Activated T-cell treated with anti-CD3 and anti-CD28 coated beads, Interleukin-2, amount 50 U/mL, for 1 hour (primary cell): ENCODE measurements at regions not wholly inside any gene's neighbourhood (a gene's known extent, or its start where the extent isn't known, plus 50 kb on each side); places are given as distances from the start of the nearest gene placed in this dataset.

Experiments
- DNase-seq: peaks from one replicate; pipeline ENCODE4 v3.0.0-alpha.2; 2020

GRCh38 chr1:229828461-229828860, 202.4 kb downstream of the URB2 start:
- DNase-seq: no peak

DNA sequence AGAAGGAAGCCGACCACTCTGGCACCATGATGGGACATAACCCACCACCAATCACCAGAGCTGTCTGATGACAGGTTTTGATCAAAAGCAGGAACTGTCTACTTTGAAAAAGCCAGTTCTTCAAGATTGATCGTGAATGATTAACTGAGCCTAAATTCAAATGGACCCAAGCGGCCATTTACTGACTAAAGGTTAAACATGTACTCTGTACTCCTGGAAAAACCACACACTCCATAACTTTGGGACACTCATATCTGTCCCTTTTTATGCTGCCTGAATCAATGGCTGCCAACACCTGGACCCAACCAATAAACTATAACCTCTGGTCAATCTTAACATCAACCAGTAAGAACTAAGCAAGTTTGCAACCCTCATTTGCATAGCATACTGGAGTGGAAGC, 206.6 kb downstream of the URB2 start:
- no peak for DNase-seq

DNA sequence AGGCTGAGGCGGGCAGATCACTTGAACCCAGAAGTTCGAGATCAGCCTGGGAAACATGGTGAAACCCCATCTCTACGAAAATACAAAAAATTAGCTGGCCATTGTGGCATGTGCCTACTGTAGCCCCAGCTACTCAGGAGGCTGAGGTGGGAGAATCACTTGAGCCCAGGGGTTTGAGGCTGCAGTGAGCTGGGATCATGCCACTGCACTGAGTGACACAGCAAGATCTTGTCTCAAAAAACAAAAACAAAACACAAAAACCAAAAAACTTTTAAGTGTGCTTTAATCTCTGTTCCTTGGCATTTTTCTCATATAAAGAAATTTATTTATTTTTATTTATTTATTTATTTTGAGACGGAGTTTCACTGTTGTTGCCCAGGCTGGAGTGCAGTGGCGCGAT, 208.2 kb downstream of the URB2 start:
- DNase-seq: no peak

GRCh38 chr1:229835226-229835625, 209.2 kb downstream of the URB2 start:
- no peak for DNase-seq

DNA sequence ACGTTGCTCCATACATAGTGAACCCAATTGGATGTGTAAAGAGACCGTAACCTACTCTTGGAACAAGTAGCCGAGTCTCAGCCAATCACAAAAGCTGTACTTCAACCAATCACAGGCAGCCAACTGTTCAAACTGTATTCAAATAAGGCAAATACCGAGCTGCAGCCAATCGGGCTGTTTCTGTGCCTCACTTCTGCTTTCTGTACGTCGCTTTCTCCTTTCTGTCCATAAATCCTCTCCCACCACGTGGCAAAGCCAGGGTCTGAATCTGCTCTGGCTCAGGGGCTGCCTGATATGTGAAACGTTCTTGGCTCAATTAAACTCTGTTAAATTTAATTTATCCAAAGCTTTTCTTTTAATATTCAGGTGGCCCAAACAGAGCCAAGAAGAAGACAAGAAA, 210.3 kb downstream of the URB2 start:
- DNase-seq: no peak

- DNase-seq: no peak
Measured at GRCh38 chr1:229838204-229838603, 212.2 kb downstream of the URB2 start.

GRCh38 chr1:229839800-229840199, 213.8 kb downstream of the URB2 start:
- no peak for DNase-seq

DNA sequence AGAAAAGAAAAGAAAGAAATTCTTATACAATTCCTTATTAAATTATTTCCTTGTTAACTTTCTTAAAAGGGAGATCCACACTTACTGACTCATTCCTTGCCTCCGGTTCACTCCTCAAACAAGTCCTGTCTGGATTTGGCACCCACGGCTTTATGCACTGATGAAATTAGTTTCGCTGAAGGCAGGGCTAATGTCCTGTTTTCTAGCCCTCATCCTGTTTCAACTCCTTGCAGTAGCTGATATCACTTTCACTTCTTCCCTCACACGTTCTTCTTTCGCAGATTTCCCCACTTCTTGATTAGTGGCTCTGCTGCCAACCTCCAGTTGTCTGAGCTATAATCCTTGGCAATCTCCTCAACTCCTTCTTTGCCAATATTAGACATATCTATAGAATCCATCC, 215.2 kb downstream of the URB2 start:
- DNase-seq: no peak

- DNase-seq: no peak
Measured at GRCh38 chr1:229842302-229843255, 216.5 kb downstream of the URB2 start.

- no peak for DNase-seq
Measured at GRCh38 chr1:229843627-229844238, 217.7 kb downstream of the URB2 start.

DNA sequence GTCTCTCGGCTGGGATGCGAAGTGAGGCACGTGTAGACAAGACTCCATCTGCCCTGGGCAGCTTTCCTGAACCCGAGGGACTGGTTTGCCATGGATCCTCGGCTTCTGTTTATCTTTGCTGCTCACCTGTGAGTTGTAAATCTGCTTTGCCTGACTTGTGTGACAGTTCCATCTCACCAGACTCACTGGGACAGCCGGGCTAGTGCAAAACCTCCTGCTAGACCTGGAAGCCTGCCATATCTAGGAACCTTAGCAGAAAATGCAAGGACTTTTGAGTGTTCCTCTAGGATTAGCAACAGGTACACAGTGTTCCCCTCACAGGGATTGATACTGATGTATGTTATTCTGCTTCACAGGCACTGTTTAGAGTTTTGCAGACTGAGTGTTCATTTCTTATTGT, 218.6 kb downstream of the URB2 start:
- no peak for DNase-seq

GRCh38 chr1:229845410-229846138, 219.5 kb downstream of the URB2 start:
- no peak for DNase-seq

DNA sequence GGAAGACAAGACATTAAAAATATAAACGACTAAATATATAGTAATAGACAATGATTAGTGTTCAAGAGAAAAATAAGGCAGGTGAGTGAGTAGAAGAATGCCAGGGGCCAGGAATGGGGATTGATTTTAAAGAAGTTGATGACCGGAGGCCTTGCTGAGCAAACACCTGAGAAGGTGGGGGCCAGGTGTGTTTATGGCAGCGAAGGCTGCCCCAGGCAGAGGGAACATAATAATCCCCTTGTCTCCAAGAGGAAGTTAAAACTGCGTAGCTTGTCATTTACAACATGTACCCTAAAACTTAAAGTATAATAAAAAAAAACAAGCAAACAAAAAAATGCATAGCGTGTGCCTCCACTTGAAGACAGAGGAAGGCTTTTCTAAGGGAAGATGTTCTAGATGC, 220.3 kb downstream of the URB2 start:
- no peak for DNase-seq

DNA sequence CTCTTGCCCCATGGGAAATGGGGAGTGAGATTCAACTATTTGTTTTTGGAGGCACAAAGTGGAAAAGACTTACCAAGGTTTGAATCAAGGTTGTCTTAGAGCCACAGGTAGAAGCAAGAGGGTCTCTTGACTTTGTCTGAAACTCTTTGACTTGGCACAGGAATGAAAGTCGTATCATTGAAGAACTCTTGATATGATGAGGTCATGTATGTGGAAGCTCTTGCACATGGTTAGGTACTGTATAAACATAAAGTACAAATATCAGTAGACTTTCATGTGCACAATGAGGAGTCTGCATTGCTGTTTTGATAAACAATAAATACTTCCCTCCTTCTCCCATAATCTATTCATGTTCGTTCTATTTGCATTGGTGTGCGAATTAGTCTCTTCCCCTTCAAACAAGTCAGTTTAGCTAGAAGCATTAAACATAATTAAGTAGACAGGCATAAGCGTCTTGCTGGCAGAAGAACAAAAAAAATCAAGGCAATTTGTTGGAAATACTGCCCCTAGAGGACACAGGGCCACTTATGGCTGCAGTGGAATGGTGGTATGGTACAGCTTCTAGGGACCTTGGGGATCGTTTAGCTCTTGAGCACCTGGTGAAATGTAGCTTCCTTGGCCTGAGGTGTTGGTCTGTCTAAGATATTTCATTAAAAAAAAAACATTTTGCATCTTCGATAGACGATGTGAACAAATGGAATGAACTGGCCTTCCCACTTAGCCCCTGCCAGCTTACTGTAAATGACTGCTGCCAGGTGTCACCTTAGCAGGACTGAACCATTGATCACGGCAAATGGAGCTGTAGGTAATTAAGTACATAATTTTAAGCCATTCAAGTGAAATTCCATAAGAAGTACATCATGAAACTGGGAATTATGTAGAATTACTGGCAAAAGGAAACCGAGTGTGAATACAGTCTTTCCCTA, 218.0 kb upstream of the GALNT2 start:
- no peak for DNase-seq

GRCh38 chr1:229851511-229851910, 215.5 kb upstream of the GALNT2 start:
- no peak for DNase-seq

GRCh38 chr1:229853751-229854150, 213.3 kb upstream of the GALNT2 start:
- no peak for DNase-seq

- no peak for DNase-seq
Measured at GRCh38 chr1:229854620-229855019, 212.4 kb upstream of the GALNT2 start.

- DNase-seq: peak; percentile 27
Measured at GRCh38 chr1:229856009-229856650, 210.9 kb upstream of the GALNT2 start.

DNA sequence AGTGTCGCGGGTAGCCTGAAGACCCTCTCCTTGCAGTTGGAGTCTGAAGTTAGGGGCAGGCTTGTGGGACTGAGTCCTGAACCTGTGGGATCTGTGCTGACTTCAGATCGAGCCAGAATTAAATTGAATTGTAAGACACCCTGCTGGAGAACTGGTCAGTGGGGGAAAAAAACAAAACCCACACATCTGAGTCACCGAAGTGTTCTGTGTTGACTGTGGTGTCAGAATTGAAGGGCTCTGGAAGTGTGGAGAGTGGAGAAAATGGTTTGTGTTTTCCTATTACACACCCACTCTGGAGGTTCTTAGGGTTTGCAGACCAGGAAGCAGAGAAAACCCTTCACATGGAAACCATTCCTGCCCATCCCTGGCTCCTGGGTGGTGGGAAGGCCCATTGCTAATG, 209.5 kb upstream of the GALNT2 start:
- no peak for DNase-seq

DNA sequence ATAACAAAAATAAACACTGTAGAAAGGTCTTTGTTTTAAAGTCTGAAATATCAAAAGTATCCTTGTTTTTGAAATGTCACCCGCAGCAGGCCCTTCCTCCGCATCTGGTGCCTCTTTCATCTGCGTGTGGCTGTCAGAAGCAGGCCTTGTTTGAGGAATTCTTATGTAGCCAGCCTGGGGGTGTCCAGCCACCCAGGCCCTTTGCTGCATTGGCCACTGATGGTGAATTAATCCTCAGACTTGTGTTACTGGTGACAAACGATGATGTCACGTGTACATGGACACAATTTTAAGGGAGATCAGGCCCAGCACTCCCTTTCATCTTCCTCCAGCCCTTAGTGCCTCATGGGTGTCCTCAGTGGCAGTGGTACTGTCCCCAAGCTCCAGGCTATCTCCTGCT, 208.0 kb upstream of the GALNT2 start:
- DNase-seq: no peak

DNA sequence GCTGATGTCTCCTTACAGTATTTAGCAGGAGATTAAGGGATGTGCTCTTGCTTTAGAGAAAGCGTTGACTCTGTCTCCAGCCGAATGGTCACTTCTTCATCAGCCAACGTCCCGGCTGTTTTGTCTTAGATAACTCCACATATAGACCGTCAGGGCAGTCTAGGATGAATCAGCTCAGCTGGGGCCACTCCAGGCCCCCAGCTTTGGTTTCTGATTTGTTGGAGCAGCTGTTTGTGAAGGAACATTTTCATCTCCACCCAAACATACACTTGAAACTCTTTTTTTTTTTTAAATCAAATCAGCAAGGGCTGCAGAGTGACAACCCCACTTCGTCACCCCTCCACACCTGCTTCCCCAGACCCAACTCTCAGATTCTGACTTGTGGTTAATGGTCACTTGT, 206.1 kb upstream of the GALNT2 start:
- no peak for DNase-seq
